ENCODE measurements at regions not wholly inside any gene's neighbourhood (a gene's known extent, or its start where the extent isn't known, plus 50 kb on each side); places are given as distances from the start of the nearest gene placed in this dataset.

DNA sequence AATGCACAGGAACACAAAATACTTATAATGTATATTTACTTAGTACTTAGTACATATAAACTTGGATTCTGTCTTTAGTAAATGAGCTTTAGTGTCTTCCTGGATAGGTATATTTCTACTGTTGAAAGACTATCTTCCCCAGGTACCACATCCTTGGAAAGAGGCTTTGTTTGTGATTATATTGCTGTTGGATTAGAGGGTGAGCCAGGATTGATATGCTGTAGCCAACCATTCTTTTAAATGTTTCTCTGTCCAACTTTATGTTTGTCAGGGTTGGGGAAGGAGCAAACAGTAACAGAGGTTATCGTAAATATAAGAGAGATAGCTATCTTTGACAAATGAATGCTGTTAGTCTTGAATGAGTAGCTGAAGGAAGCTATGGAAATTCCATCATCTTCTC, 213.2 kb downstream of the SPRY1 start:
- no peak for TF ChIP-seq POLR2A (IDR thresholded peaks at IDR 0.05; ENCODE audit: low read depth, low read length)
- TF ChIP-seq TAF1 (IDR thresholded peaks at IDR 0.05; ENCODE audit: borderline replicate concordance, low read depth, low read length), result no peak
- TF ChIP-seq POLR2AphosphoS5 (IDR thresholded peaks at IDR 0.05; ENCODE audit: low read depth, low read length), result no peak

All from GM12892 (cell line).